Left renal pelvis (tissue), 4 donors: ENCODE measurements at regions not wholly inside any gene's neighbourhood (a gene's known extent, or its start where the extent isn't known, plus 50 kb on each side); places are given as distances from the start of the nearest gene placed in this dataset.
A peak's percentile ranks its signal among the peaks of the same experiment; 100 is the strongest.

ENCODE experiments used
- DNase-seq, 4 donors: peaks; one replicate each; pipeline ENCODE4 v3.0.0-alpha.2; 2013; ENCODE audit warnings: low read depth in 4 of 4, low spot score in 3 of 4

DNA sequence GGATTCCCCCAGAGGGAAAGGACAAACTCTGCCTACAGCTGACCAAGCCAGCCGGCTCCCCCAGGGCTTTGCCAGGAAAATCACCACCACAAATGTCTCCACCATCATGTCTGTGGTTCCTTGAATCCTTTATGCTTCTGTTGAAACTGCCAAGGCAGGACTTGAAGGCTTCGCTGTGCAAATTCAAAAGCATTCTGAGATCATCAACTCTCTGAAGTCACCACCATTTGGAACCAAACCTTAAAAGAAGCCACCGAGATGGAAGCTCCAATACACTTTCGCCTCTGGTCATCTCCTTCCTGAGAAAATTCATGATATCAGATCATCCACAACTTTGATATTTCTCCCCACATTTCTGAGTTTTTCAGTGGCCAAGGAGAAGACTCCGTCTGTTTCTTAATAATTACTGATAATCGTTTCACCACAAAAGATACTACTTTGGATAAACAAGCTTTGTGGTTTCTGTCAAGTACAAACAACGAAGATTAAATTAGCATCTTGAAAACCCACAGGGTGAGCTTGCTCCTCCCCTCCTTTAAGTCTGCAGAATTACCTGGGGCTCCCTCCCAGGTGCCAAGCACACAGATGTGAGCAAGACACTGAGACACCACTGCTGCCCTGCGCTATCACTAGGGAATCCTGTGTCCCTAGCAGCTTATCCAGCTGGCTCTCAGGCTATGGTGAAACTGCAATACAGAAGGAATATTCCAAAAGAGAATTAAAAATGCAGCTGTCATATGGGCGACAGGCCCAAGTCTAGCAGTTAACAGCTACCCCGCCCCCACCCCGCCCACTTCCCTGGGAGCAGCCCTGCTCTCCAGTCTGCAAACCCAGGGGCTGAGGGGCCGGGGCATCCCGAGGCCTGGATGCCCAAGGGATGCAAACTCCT, 125.0 kb upstream of the TBL1X start:
- DNase-seq = no peak

DNA sequence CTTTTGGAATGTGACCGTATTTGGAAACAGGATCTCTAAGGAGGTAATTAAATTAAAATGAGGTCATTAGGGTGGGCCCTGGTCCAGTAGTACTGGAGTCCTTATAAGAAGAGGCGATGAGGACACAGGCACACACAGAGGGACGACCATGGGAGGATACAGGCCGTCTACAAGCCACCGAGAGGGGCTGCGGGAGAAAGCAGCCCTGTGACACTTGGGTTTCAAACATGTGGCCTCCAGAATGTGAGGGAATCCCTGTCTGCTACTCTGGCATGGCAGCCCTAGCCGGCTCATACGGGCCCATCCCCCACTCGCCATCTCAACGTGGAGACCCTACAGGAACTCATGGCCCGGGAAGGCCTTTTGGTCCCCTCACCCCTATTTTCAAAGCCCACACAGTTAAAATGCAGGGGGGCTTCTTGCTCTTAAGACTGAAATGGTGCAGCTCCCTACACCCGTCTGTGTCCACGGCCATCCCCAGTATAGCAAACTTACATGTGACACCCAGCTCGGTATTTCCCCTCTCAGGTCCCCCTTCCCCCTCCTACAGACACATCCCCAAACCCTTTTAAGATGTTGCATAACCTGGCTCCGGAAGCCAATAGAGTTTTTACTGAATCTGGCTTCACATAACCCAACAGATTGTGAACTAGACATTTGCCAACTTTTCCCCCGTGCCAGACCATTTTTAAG, 124.1 kb upstream of the TBL1X start:
- no peak for DNase-seq

DNA sequence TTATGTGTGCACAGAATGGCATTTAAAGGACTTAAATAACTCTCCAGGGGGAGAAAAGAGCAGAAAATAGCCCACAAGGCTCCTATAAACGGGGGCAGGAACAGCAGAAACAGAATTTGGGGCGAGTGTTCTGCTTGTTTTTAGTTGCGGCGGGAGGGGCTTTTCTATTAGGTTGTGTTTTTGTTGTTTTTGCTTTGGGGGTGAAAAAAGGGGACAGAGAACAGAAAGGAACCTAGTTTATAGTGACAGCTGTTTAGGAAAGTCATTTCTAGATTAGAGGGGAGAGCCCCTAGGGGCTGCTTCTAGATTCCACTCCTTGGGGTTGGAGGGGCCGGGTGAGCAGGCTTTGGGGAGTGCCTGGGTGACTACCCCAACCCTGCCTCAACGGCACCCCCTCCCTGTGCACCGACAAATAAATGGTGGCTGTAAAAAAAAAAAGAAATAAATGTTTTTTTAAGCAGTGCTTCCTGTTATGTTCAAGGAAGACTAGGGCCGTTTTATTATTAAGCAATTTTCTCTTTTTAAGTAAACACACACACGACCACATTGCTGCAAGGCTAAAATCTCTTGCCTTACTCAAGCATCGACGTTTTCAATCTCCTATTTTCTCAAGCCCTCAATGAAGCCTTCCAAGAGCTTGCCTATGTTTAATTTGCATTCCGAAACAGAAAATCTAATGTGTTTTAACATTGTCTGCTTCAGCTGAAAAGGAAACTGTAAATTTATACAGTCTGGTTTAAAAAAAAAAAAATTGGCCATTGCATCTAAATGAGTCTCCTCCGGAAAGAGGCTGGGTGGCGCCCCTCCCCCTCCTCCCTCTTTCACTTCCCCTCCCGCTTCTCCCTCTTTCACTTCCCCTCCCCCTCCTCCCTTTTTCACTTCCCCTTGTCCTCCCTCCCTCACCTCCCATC, 123.3 kb upstream of the TBL1X start:
- DNase-seq = peak in 2 of 4 donors; percentile 19 to 46

DNA sequence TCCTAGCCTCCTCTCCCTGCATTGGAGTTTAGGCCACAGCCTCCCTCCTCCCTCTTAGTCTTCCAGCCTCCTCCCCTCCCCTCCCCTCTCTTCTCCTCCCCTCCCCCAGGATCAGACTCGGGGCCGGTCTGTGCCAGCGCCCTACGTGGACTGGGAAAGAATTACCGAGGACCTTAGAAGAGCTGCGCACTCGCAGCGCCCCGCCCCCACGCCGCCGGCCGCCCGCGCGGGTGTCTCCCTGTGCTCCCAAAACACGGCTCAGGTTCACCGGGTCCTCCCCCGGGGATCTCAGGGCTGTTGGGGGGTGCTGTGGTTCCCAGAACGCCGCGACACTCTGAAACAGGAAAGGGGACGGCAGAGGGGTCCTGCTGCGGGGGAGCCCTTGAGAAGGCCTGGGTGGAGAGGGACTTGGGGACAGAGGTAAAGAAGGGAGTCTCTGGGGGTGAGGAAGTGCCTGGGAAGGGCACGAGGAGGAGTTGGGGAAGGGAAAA, 122.3 kb upstream of the TBL1X start:
- DNase-seq = peak; percentile 56 to 72 (median 62)

DNA sequence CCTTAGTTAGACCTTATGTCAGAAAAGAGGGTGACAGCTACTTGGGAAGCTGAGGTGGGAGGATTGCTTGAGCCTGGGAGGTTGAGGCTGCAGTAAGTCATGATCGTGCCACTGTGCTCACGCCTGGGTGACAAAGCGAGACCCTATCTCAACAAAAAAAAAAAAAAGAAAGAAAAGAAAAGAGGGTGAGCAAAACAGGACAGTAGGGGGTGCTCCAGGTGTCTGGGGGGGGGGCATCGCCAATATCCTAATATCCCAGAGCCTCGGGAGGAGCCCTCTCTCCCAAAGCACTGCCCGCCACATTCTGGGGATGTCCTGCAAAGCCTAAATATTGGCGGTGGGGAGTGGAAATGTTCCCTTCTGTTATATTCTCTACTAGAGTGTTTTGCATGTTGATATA, 120.9 kb upstream of the TBL1X start:
- no peak for DNase-seq

DNA sequence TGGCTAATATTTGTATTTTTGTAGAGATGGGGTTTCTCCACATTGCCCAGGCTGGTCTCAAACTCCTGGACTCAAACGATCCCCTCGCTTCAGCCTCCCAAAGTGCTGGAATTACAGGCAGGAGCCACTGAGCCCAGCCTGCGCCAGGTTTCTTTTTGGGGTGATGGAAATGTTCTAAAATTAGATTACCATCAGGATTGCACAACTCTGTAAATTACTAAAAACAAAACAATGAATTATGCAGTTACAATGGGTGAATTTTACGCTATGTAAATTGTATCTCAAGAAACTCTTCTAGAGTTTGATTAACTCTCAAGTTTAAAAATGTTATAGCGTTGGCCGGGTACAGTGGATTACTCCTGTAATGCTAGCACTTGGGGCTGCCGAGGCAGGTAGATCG, 118.9 kb upstream of the TBL1X start:
- DNase-seq = no peak

DNA sequence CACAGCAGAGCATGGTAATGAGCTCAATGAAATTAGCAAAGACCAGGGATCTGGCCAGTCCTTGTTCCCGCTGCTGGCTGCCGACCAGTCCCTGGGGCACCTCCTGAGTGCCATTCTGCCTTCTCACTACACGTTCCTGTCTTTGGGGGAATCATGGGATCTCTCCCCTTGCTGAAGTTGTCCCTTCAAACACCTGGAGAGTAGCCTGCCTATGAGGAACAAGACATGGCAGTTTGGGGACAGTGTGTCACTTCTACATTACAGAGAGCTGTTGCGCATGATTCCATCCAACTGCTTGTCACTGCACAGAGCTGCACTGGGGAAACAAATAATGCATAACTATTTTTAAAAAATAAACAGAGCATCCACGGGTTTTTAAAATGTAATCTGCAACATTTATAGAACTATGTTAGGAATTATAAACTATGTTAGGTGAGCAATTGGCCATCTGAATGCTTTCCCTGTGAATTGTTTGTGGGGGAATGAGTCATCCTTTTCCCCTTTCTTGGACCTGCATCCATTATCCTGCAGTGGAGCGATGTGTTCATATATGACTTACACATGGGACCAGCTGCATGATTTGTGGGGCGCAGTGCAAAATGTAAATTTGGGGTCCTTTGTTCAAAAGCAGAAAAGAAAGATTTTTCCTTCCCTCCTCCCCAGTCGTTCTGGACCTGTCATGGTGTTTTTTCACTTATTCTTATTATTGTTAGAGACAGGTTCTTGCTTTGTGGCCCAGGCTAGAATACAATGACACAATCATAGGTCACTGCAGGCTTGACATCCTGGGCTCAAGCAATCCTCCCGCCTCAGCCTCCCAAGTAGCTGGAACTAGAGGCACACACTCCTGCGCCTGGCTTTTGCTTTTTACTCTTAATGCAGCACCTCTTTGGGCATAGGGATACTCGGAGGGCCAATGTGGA, 115.0 kb upstream of the TBL1X start:
- no peak for DNase-seq

DNA sequence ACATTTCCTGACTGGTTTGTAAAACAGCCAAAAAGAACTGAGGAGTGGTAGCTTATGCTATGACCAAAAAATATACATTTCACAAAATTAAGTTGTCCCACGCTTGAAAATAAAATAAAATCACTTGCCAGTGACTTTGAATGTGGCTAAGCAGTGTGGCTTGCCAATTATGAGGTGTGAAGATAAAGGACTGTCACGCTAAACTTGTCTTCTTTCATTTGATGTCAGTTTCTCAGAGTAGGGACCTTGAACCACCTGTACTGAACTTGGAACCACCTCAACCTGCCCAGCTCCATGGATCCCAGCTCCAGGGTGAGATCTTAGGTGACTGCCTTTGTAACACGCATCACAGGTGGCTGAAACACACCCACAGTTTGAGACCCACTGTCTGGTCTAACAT, 113.7 kb upstream of the TBL1X start:
- no peak for DNase-seq

DNA sequence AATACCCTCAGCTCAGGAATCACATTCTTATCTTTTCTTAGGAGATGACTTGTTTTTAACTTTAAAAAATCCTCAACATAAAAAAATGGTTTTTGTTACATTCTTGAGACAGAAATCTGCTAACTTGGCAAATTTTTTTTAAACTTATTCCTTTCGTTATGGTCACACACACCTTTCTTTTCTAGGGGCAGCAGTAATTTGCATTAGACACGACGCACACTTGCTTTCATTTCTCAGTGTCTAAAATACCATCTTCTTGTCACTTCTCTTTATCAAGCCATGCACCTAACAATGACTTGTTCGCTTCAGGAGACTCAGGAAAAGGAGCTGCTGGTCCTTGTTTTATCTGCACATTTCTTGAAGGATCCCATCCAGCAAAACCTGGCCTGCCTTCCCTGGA, 112.6 kb upstream of the TBL1X start:
- DNase-seq = no peak

DNA sequence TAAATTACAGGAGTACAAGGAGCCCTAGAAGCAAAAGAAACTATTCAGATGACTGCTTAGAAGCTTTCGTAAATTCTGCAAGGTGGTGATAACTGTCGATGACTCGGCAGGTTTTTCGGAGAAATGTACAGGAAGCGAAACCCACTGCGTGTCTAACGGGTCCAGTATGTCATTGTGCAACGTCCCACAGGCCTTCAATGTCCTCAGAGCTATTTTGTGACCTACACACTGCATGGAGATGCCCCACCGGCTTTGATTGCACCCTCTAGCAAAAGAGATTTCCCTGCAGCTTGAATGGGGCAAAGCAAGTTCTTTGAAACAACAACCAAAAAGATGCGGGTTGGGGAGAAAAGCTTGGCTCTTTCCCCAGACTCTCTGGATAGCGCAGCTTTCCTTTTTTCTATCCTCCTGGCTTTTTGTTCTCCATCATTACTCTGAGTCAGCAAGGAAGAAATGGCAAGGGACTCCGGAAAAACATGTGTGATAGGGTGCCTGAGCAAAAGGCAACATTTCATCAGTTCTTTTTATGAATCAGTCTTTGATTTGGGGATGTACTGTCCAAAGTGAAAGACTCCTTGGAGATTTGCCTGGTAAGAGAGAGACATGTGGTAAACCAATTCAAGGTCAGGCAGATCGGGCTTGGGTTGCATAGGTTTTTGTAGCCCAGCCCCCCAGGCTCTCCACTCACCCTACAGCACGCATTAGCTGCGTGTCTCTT, 112.0 kb upstream of the TBL1X start:
- DNase-seq = no peak

DNA sequence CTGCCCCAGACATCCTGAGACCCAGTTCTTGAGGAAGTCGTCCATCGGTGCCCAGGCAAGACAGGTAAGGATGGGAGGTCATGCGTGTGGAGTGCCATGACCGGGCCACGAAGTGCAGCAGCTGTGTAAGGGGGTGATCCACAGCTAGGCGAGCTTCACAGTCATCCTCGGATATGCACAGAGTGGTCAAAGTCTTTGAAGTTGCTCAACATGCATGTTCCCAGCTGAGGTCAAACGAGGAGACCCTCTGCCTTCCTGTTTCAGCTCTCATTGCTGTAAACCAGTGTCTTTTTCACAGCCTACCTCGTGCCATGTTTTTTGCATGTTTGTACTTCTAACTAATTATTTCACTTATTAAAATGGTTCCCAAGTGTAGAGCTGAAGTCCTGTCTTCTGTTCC, 109.9 kb upstream of the TBL1X start:
- DNase-seq = no peak

DNA sequence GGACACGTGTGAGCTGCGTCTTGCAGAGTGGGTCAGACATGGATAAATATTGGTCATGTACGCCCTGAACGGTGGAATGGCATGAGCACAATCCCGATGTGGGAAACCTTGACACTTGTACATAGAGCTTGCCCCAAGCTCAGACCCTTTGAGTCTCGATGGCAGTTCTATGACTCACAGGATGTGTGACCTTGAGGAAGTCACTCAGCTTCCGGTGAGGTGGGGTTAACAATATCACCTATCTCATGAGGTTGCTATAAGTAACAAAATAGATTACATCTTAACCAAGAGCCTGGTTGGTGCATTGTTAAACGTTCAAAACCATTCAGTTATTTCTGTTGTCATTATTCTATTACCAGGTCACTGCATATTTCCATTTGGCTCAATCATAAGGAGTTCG, 109.1 kb upstream of the TBL1X start:
- no peak for DNase-seq

DNA sequence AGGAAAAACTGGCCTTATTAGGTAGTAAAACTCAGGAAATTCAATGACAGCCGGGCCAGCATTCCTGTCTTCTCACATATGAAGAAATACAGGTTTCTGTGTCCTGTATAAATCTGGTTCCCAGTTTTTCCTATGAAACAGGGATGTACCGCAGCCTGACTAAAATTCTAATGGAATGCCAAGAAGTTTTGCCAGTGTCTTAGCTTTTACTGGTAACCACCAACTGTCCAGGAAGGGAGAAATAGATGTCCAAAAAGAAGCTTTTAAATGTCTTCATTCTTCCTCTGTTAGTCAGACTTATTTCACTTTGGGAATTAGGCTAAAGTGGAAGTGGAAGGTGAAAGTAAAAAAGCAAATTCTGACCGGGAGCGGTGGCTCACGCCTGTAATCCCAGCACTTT, 108.0 kb upstream of the TBL1X start:
- no peak for DNase-seq

DNA sequence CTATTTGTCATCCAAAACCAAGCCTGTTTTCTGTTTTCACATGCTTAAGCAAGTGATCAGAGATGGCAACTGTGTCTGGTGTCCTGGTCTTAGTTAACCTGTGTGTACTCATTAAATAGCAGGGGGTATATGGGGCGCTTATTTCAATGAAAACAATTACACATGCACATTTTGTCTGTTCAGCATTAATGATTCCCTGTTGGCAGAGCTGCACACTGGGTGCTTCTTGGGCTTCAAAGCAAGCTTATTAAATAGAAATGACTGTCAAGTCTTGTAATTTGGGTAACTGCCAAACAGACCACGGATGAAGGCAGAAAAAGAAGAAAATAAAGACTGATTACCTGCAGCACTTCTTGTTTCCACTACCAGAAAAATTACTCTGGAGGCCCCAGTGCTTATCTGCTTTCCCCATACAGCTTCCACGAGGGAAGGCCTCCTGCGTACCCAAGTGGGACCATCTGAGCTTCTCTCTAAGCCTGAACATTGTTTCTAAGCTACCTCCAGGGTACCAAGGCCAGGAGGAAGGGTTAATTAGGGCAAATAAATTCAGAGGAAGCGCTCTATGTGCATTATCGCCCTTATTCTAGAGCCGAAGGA, 107.2 kb upstream of the TBL1X start:
- DNase-seq = no peak

DNA sequence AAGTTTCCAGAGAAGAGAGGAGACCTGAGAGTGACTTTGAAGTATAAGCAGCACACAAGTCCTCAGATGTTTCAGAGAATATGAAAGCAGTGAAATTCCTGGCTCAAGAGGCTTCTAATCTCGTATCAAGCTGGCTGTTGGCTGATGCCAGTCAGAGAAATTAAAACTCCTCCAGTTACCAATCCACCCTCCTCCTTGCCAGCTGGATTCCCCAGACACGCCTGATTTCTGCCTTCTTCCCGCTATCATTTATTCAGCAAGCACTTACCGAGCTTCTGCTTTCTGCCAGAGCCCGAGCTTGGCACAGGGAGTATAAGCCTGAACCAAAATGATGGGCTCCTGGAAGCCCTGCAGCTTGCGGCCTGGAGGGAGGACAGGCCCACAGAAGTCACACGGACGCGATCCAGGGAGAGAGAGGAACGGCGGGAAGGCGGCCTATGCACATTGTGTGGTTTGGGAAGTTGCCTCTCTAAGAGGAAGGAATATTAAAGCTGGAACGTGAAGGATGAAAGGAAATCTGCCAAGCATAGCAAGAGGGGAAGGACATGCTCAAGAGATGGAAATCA, 102.4 kb upstream of the TBL1X start:
- no peak for DNase-seq

DNA sequence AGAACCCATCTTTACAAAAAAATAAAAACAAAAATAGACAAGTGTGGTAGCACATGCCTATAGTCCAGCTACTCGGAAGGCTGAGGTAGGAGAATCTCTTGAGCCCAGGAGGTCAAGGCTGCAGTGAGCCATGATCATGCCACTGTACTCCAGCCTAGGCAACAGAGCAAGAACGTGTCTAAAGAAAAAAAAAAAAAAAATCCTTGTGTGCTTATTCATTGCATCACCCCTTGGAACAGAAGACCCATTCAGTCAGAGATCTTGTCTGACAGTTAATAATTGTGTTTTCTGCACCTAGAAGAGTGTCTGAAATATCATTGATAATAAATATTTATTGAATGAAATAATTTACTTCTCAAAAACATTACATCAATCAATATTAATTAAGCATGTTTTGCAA, 97.4 kb upstream of the TBL1X start:
- DNase-seq = no peak

DNA sequence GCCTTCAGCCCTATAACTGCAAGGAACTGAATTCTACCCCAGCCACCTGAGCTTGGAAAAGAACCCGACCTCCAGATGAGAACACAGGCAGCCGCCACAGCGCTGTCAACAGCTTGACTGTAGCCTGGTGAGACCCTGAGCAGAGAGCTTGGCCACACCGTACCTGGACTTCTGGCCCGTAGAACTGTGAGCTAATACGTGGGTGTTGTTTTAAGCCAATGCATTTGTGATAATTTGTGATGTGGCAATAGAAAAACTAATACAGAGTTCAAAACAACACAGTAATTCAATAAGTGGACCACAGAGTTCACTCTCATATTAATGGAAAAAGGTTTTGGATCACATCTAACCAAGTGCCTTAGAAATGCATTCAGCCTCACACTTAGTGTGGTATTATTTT, 96.6 kb upstream of the TBL1X start:
- no peak for DNase-seq

DNA sequence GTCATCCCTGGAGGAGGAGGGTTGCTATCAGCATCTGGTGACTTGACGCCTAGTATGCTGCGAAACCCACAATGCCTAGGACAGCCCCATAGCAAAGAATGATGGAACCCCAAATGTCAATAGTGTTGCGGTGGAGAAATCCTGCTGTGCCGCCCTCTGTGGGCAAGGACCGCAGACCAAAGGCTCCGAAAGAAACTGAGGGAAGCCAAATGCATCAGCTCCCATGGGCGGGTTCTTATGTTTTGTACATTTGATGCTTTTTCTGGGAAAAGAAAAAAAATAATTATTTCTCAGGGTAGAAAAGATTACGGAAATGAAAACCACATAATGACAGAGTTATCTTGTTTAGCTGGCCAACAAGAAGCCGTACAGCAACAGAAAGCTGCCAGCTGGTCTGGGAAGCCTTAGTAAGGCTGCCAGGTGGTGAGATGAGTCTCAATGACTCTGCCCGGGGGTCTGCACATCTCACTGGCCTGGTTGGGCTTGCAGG, 95.0 kb upstream of the TBL1X start:
- no peak for DNase-seq
